Common myeloid progenitor, CD34-positive (primary cell): ENCODE measurements at regions not wholly inside any gene's neighbourhood (a gene's known extent, or its start where the extent isn't known, plus 50 kb on each side); places are given as distances from the start of the nearest gene placed in this dataset.

Source experiments
- CTCF ChIA-PET: fragments of 350-600 bp; sonication (Branson Sonifier 250); formaldehyde crosslinking; loops from one replicate; lab custom pipeline; 2021; ENCODE audit warnings: antibody characterized with exemption; lab: Charles Lee
- POLR2A ChIA-PET: fragments of 350-600 bp; sonication (Branson Sonifier 250); formaldehyde crosslinking; loops from one replicate; lab custom pipeline; 2021; ENCODE audit warnings: antibody characterized with exemption; lab: Charles Lee
- DNase-seq, 3 donors: peaks; one replicate each; pipeline versions ENCODE4 v3.0.0 to v3.0.0-alpha.2; 2013
- H3K27ac ChIP-seq, 2 experiments: 1 replicate in 1 of 2; 2 replicates in 1 of 2; pipeline ENCODE4 v1.7.0; 2013; ENCODE audit warnings: inconsistent platforms in 2 of 2, low read length in 2 of 2, mild to moderate bottlenecking in 2 of 2, low read depth in 1 of 2, moderate library complexity in 1 of 2; ENCODE audit not compliant: severe bottlenecking in 2 of 2, insufficient read depth in 1 of 2, poor library complexity in 1 of 2
- H3K27me3 ChIP-seq, 5 experiments: replicated peaks in 2 of 5; 1 replicate in 3 of 5; 2 replicates in 2 of 5; pipeline versions ENCODE4 v1.6.1 to v1.7.0; 2013; ENCODE audit warnings: low read length in 4 of 5, mild to moderate bottlenecking in 2 of 5, moderate library complexity in 2 of 5, inconsistent platforms in 1 of 5; ENCODE audit not compliant: insufficient read depth in 5 of 5, control insufficient read depth in 4 of 5
- H3K36me3 ChIP-seq, 4 experiments: 1 replicate in 2 of 4; 2 replicates in 2 of 4; pipeline versions ENCODE4 v1.6.1 to v1.7.0; 2013; ENCODE audit warnings: low read length in 3 of 4, control low read depth in 1 of 4, mild to moderate bottlenecking in 1 of 4; ENCODE audit not compliant: control insufficient read depth in 4 of 4, insufficient read depth in 4 of 4
- H3K4me1 ChIP-seq, 4 experiments: 1 replicate in 3 of 4; 2 replicates in 1 of 4; pipeline versions ENCODE4 v1.6.1 to v1.7.1; 2013; ENCODE audit warnings: low read length in 3 of 4, mild to moderate bottlenecking in 3 of 4, control low read depth in 1 of 4, inconsistent platforms in 1 of 4, moderate library complexity in 1 of 4; ENCODE audit not compliant: control insufficient read depth in 4 of 4, insufficient read depth in 4 of 4; ENCODE audit errors: control extremely low read depth in 1 of 4
- H3K4me3 ChIP-seq, 7 experiments: 1 replicate in 4 of 7; 2 replicates in 3 of 7; pipeline versions ENCODE4 v1.5.1 to v1.7.0; 2013; ENCODE audit warnings: mild to moderate bottlenecking in 7 of 7, low read length in 6 of 7, moderate library complexity in 6 of 7, inconsistent platforms in 2 of 7, low read depth in 2 of 7, control low read depth in 1 of 7; ENCODE audit not compliant: insufficient read depth in 4 of 7, control insufficient read depth in 1 of 7; ENCODE audit errors: extremely low read depth in 1 of 7
- H3K9me3 ChIP-seq, 5 experiments: 1 replicate in 4 of 5; 2 replicates in 1 of 5; pipeline versions ENCODE4 v1.6.1 to v1.7.1; 2013; ENCODE audit warnings: low read length in 4 of 5, mild to moderate bottlenecking in 2 of 5, inconsistent platforms in 1 of 5, low read depth in 1 of 5, moderate library complexity in 1 of 5; ENCODE audit not compliant: control insufficient read depth in 4 of 5, insufficient read depth in 2 of 5; ENCODE audit errors: control extremely low read depth in 1 of 5
- WGBS: methylation state at CpG from one replicate; pipeline ENCODE4 v1.1.5; 2013; ENCODE audit not compliant: insufficient coverage; 5-methylcytosine and 5-hydroxymethylcytosine counted together

GRCh38 chr14:61218767-61219166 lies 62.4 kb downstream of the TMEM30B start:
- ChIA-PET POLR2A (no interaction called here), CTCF (no interaction called here)
- no peak for DNase-seq

GRCh38 chr14:61218157-61218556 lies 63.0 kb downstream of the TMEM30B start:
- ChIA-PET CTCF (no interaction called here), POLR2A (no interaction called here)
- no CpG with 5 or more reads among the region's 5 CpGs for WGBS
- H3K27ac ChIP-seq: no peak overlapping the region
- no peak overlapping the region for H3K4me3 ChIP-seq
- H3K4me1 ChIP-seq: no peaks in the 10 kb centered on the region
- peaks cover 0 to 23% (median 15%) of the 10 kb centered on the region in 5 experiments for H3K27me3 ChIP-seq
- H3K9me3 ChIP-seq: no peaks in the 10 kb centered on the region
- no peaks in the 10 kb centered on the region for H3K36me3 ChIP-seq
- no peak for DNase-seq

More at GRCh38 chr14:61218767-61219166, 62.4 kb downstream of the TMEM30B start:
- Histone ChIP-seq H3K9me3 (no peaks in the 10 kb centered on the region), H3K27me3 (peaks cover 0 to 28% (median 15%) of the 10 kb centered on the region in 5 experiments), H3K4me3 (no peak overlapping the region), H3K27ac (no peak overlapping the region), H3K4me1 (no peaks in the 10 kb centered on the region), H3K36me3 (no peaks in the 10 kb centered on the region)
- 71% methylated on average over 3 of the region's 6 CpGs for WGBS

DNA sequence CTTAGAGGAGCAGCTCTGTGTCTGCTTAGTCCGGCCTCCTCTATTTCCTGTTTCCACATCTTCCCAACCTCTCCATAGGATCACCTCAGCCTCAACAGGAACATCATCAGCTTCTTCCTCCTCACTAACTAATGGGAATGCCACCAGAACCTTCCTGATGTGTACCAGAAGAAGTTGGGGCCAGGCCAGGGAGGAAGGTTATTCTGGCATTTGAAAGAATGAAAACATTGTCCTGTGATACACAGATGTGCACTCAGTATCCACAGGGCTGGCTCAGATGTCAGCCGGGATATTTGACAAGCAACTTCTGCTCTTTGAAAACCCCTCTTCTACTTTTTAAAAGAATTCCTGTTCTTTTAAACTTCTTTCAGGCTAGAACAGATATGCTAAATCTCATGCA lies 63.6 kb downstream of the TMEM30B start:
- CTCF ChIA-PET: no interaction called here
- Histone ChIP-seq H3K36me3 (no peaks in the 10 kb centered on the region), H3K9me3 (no peaks in the 10 kb centered on the region), H3K4me3 (no peak overlapping the region), H3K4me1 (no peaks in the 10 kb centered on the region), H3K27me3 (peaks cover 0 to 22% (median 15%) of the 10 kb centered on the region in 5 experiments), H3K27ac (no peak overlapping the region)
- WGBS: 100% methylated on average over 2 of the region's 2 CpGs
- POLR2A ChIA-PET: no interaction called here
- DNase-seq: no peak

DNA sequence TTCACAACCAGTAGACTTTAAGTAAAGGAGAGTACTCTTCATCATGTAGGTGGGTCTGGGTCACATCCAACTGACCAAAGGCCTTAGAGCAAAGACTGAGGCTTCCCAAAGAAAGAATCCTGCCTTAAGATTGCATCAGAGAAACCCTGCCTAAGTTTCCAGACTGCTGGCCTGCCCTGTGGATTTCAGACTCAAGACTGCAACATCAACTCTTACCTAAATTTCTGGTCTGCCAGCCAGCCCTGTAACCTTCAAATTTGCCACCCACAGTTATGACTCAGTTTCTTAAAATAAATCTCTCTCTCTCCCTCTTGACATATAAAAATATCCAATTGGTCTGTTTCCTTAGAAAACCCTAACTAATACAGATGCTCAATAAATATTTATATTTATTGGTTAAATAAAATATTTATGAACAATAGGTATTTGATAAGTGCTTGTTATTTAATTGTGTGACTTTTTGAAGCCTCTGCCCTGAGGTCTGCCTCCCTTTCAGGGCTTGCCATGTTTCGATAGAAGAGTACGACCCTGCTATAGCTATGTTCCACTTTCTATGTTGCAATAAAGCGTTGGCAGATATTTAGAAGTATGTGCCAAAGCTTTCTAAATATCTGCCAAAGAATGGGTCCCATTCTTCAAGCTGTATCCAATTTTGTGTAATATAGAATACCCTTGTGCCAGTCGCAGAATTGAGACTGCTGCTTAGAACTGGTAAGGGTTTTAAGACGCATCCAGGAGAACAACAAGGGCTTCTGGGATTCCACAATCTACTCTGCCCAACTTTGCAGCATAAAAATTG lies 65.7 kb downstream of the TMEM30B start:
- CTCF ChIA-PET: interaction anchor here (0.6 kb wide), 1 partner anchor 34 kb away, joined by 3 read pairs; no protein-coding TSS in a partner anchor
- Histone ChIP-seq H3K36me3 (no peaks in the 10 kb centered on the region), H3K27ac (no peak overlapping the region), H3K9me3 (no peaks in the 10 kb centered on the region), H3K4me1 (no peaks in the 10 kb centered on the region), H3K27me3 (peaks cover 0 to 12% (median 9%) of the 10 kb centered on the region in 5 experiments), H3K4me3 (no peak overlapping the region)
- 100% methylated on average over 3 of the region's 5 CpGs for WGBS
- DNase-seq: no peak
- POLR2A ChIA-PET: no interaction called here

GRCh38 chr14:61213920-61214319 lies 67.2 kb downstream of the TMEM30B start:
- ChIA-PET CTCF (interaction anchor here (0.8 kb wide), 1 partner anchor 23 kb away, joined by 3 read pairs; no protein-coding TSS in a partner anchor), POLR2A (no interaction called here)
- 86% methylated on average over 1 of the region's 4 CpGs for WGBS
- no peaks in the 10 kb centered on the region for H3K9me3 ChIP-seq
- H3K27ac ChIP-seq: no peak overlapping the region
- DNase-seq: no peak
- peaks cover 0 to 11% (median 8%) of the 10 kb centered on the region in 5 experiments for H3K27me3 ChIP-seq
- H3K4me1 ChIP-seq: no peaks in the 10 kb centered on the region
- no peaks in the 10 kb centered on the region for H3K36me3 ChIP-seq
- H3K4me3 ChIP-seq: no peak overlapping the region

GRCh38 chr14:61213191-61213621 lies 67.9 kb downstream of the TMEM30B start:
- CTCF ChIA-PET: no interaction called here

GRCh38 chr14:61212546-61212945 lies 68.6 kb downstream of the TMEM30B start:
- 100% methylated on average over 1 of the region's 1 CpG for WGBS
- Histone ChIP-seq H3K4me1 (no peaks in the 10 kb centered on the region), H3K4me3 (no peak overlapping the region), H3K36me3 (no peaks in the 10 kb centered on the region), H3K27ac (no peak overlapping the region), H3K9me3 (no peaks in the 10 kb centered on the region), H3K27me3 (peaks cover 0 to 5% (median 3%) of the 10 kb centered on the region in 5 experiments)
- ChIA-PET POLR2A (no interaction called here), CTCF (no interaction called here)
- no peak for DNase-seq

More at GRCh38 chr14:61213191-61213621, 67.9 kb downstream of the TMEM30B start:
- H3K4me1 ChIP-seq: no peaks in the 10 kb centered on the region
- POLR2A ChIA-PET: no interaction called here
- DNase-seq: no peak
- no peak overlapping the region for H3K27ac ChIP-seq
- 95% methylated on average over 2 of the region's 3 CpGs for WGBS
- no peaks in the 10 kb centered on the region for H3K9me3 ChIP-seq
- no peak overlapping the region for H3K4me3 ChIP-seq
- no peaks in the 10 kb centered on the region for H3K36me3 ChIP-seq
- peaks cover 0 to 8% (median 3%) of the 10 kb centered on the region in 5 experiments for H3K27me3 ChIP-seq
